ENCODE measurements at regions not wholly inside any gene's neighbourhood (a gene's known extent, or its start where the extent isn't known, plus 50 kb on each side); places are given as distances from the start of the nearest gene placed in this dataset.

- no peak for DNase-seq (ENCODE audit: low spot score)
Measured at GRCh38 chr16:86410081-86410480, 100.2 kb upstream of the FOXF1 start.

GRCh38 chr16:86410529-86410928, 99.8 kb upstream of the FOXF1 start:
- no peak for DNase-seq (ENCODE audit: low spot score)

- DNase-seq (ENCODE audit: low spot score) = no peak
Measured at GRCh38 chr16:86411897-86412296, 98.4 kb upstream of the FOXF1 start.

DNA sequence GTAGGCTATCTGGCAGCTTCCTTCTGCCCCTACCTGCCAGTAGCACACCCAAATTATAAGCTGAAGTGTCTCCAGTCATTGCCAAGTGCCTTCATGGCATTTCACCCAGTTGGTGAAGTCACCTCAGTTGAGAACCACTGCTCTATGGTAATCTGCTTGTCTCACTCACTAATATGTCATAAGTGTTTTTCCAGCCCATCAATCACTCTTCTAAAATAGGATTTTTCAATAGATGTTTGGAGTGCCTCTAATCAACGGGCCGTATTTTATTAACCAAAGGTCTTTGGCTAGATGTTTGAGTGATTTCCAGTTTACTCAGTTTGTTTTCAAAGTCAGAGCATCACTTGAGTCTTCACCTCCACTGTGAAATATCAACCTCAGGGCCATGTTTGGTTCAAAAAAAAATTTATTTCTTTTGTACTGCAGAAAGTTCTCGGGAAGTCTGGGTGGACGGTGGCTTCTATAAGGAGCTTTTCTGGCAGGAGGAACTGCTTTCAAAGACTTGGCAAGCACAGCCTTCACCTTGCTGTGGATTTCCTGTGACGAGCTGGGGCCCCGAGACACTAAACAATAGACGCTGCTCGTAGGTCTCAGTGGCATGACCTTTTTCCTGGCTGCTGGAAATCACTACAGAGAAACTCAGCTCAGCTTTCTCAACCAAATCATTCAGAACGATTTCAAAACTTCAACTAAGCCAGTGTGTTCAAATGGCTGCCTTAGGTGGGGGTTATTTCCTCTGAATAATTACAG, 95.2 kb upstream of the FOXF1 start:
- DNase-seq (ENCODE audit: low spot score) = no peak

DNA sequence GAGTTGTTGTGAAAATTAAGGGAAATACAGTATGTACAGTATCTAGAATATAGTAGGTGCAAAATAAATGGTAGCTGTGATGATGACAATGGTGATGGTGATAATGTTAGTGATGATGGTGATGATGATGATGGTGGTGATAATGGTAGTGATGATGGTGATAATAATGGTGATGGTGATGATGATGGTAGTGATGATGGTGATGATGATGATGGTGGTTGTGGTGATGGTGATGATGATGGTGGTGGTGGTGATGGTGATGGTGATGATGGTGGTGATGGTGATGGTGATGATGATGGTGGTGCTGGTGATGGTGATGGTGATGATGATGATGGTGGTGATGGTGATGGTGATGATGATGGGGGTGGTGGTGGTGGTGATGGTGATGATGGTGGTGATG, 91.3 kb upstream of the FOXF1 start:
- DNase-seq (ENCODE audit: low spot score) = no peak

DNA sequence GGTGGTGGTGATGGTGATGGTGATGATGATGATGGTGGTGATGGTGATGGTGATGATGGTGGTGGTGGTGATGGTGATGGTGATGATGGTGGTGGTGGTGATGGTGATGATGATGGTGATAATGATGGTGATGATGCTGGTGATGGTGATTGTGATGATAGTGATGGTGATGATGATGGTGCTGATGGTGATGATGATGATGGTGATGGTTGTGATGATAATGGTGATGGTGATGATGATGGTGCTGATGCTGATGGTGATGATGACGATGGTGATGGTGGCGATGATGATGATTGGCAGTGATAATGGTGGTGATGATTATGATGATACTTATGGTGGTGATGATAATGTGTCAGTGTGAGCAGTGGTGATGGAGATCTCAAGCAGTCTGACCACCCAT, 90.8 kb upstream of the FOXF1 start:
- DNase-seq (ENCODE audit: low spot score) = no peak

DNA sequence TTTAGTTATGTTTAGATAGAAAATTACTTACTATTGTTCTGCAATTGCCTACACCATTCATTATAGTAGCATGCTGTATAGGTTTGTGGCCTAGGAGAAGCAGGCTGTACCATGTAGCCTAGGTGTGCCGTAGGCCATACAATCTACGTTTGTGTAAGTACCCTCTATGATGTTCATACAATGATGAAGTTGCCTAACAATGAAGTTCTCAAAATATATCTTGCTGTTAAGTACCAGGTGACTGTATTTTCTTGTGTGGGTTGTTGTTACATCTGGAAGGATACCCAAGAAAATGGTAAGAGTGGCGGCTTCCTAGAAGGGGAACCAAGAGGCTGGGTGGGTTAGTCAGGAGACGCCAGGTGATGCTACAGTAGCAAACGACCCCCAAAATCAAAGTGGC, 88.3 kb upstream of the FOXF1 start:
- no peak for DNase-seq (ENCODE audit: low spot score)

DNA sequence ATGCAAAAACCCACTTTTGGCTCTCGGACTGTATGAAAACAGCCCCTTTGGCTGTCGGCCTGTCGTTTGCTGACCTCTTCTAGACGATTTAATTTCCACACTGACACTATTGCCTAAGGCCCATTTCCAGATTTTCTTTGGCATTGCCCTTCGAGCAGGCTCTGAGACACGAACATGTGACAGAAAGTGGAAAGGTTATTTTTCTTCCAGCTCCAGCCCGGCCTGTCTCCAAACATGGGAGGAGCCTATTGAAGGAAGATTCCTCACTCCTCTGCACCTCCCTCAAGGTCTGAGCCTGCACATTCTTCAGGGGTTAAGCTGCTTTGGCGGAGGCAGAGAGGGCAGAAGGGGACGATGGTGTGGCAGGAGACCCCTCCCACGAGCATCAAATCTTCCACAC, 85.9 kb upstream of the FOXF1 start:
- DNase-seq (ENCODE audit: low spot score) = no peak

- no peak for DNase-seq (ENCODE audit: low spot score)
Measured at GRCh38 chr16:86424985-86425384, 85.3 kb upstream of the FOXF1 start.

DNA sequence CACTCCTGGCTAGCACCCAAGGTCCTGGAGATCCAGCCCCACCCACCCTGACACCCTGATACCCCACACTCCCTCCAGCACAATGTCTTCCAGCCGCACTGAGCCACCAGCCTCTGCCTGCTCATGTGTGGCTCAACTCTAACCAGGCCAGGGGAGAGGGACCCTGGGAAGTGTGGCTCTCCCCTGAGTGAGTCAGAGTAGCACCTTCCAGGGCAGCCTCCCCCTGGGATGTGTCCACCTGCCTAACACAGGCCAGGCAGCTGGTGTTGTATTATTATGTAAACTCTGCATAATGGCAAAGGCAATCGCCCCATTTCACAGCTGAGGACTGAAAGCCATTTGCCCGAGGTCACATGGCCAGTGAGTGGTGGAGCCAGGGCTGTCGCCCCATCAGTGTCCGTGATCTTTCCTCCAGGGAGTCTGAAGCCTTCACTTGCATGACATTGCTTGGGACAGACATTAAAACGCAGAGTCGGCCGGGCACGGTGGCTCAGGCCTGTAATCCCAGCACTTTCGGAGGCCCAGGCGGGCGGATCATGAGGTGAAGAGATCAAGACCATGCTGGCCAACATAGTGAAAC, 84.2 kb upstream of the FOXF1 start:
- DNase-seq (ENCODE audit: low spot score) = no peak

DNA sequence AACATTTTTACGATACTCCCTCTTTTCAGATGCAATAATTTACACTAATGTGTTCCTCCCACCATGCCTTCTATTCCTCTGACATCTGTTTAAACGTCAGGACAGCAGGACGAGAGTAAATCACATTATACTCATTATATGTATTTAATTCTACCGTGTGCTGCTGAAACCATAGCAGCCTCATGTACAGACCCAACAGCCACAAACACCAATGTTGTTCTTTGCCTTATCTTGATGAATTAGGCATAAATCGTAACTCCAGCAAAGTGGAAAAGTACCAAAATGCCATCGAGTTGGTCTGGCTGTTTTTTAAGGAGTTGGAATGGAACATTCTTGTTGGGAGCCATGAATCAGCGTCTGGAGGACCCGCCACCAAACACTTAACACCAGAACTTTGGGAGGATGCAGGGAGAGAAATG, 82.9 kb upstream of the FOXF1 start:
- DNase-seq (ENCODE audit: low spot score) = no peak

- DNase-seq (ENCODE audit: low spot score) = no peak
Measured at GRCh38 chr16:86428729-86429517, 81.4 kb upstream of the FOXF1 start.

- no peak for DNase-seq (ENCODE audit: low spot score)
Measured at GRCh38 chr16:86429663-86430062, 80.7 kb upstream of the FOXF1 start.

DNA sequence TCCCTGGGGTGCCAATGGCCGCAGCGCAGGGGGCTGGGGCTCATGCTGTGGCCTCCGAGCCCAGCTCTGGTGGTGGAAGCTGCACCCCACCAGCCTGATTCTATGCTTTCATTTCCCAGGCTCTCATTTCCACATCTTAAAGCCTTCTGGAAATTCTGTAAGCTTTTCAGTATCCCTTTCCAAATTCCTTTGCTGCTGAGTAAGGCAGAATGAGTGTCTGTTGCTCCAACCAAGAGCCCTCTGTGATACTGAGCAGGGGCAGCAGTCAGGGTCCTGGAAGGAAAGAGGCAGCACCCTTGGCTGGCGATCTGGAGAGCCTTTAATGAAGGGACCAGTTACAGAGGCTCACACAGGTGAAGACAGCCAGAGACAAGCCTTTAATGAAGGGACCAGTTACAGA, 79.5 kb upstream of the FOXF1 start:
- DNase-seq (ENCODE audit: low spot score) = no peak

DNA sequence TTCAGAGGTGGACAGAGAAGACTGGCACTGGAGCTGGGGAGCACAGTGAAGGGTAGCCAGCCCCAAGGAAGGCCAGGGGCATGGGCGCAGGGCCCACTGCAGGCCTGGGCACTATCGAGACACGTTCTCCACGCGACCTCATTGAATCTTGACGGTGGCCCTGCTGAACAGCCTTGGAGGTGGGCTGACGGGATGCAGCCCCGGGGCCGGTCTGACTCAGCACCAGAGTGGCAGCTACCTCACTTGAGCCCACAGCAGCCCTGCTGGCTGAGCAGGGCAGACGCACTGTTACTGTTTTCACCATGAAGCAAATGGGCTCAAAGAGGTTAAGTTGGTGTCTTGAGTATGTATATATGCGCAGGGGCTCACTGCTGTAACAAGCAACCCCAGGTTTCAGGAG, 78.8 kb upstream of the FOXF1 start:
- no peak for DNase-seq (ENCODE audit: low spot score)

GRCh38 chr16:86432048-86432447, 78.3 kb upstream of the FOXF1 start:
- DNase-seq (ENCODE audit: low spot score) = no peak

GRCh38 chr16:86432691-86433090, 77.6 kb upstream of the FOXF1 start:
- no peak for DNase-seq (ENCODE audit: low spot score)

DNA sequence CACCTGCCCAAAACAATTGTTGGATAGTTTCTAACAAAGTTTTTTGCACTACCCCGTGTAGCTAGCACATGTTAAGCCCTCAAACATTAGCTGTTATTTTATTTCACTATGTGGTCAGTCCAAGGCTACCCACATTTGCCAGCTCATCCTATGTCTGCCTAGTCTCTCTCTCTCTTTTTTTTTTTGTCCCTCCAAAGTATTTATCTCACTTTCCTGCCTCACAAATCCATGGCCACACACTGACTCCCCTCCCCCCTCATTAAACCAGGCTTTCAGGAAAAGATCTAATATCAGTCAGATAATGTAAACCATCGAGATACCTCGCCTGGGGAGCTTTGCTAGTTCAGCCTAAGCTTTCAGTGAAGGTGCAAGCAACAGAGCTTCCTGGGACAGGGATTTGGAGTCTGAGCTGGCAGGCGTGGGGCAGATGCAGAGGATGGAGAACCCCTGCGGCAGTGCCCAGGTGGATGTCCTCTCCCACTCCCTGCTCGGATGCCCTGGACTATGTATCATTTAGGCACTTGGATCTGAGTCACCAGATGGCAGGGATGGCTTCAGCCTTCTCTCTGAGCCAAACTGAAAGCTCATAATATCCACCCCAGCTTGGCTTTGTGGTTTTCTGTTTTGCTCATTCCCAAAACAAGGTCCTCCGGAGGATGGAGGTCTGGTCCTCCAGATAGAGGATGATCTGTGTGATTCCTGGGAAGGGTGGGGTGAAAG, 73.7 kb upstream of the FOXF1 start:
- no peak for DNase-seq (ENCODE audit: low spot score)

DNA sequence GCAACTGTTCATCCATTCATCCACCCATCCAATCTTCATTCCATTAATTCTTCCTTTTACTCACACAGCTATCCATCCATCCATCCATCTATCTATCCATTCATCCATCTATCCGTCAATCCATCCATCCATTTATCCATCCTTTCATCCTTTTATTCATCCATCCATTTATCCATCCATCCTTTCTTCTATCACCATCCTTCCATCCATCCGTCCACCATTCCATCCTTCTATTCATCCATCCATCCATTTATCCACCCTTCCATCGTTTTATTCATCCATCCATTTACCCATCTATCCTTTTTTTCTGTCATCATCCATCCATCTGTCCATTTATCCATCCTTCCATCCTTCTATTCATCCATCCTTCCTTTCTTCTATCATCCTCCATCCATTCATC, 73.0 kb upstream of the FOXF1 start:
- no peak for DNase-seq (ENCODE audit: low spot score)

GRCh38 chr16:86442703-86443102, 67.6 kb upstream of the FOXF1 start:
- DNase-seq (ENCODE audit: low spot score) = no peak

- DNase-seq (ENCODE audit: low spot score) = no peak
Measured at GRCh38 chr16:86443508-86444147, 66.7 kb upstream of the FOXF1 start.

DNA sequence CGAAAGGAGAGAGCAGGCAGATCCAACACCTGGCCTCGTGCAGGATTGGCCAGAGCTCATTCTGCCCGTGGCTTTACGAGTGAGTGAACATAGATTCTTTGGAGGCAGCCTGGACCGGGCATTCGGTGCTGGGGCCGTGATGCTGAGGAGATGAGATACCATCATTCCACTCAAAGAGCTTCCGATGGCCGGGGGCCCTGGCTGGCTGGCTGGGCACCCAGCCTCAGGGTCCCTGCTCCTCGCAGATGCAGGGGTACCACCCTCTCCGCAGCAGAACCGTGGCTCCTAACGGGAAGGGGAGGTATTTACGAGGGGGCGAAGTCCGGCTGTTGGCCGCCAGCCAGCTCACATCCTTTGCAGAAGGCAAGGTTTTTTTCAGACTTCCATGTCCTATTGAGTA, 66.1 kb upstream of the FOXF1 start:
- DNase-seq (ENCODE audit: low spot score) = no peak

All from CD4-positive, alpha-beta T cell treated with Interleukin-6 at 100 ng/mL for 8 hours (primary cell).